GM21717 (cell line): ENCODE measurements at regions not wholly inside any gene's neighbourhood (a gene's known extent, or its start where the extent isn't known, plus 50 kb on each side); places are given as distances from the start of the nearest gene placed in this dataset.

Experiments
- ATAC-seq: cut with Tn5 transposase; IDR thresholded peaks from one replicate; pipeline ENCODE4 v1.9.1; 2021; ENCODE audit warnings: mild to moderate bottlenecking, moderate library complexity; ENCODE audit not compliant: unreplicated experiment

DNA sequence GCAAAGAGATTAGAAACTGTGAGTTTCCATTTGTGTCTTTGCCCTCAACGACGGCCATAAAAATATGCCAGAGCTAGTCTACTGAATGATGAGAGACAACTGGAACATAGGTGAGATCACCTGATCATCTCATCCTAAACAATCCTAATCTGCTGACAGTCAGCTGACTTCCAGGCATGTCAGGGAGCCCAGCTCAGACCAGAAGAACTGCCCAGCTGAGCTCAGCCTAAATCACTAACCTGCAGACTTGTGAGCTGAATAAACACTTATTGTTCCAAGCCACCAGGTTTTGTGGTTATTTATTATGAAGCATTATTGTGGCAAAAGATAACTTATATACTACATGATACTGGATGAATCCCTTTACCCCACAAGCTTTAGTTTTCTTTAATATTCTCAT, 118.9 kb upstream of the PLEKHG7 start:
- no peak for ATAC-seq

DNA sequence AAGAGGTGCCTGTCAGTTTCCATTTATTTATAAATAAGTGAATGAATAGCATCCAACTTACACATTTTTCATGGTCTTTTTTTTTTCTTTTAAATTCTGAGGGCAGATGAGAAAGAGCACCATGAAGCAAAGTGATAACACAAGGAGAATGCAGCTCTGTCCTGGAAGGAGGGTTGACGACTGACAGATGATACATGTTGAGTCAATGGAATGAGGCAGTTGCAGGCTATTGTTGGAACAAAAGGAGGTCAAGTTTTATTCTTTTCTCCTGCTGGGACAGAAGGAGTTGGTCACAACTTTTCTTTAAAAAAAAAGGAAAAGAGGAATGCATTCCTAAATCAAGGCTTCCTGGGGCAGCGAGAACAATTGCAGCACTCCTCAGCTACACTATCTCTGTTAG, 119.9 kb upstream of the PLEKHG7 start:
- no peak for ATAC-seq

DNA sequence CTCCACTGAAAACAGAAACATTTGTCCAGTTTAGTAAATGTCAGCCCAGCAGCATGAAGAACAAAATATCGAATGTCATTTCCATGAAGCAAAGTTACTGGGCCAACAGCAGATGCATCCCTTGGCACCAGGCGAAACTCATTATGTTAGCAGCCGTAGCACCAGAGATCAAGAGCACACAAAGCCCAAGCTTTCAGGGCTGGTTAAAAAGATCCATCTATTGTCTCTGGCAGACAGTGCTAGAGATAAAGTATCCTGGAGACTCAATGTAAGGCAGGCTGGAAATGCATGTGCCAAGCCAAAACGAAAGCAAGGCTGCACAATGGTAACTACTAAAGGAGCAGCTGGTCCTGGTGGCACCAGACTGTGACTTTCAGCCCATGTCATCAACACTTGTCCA, 120.3 kb upstream of the PLEKHG7 start:
- ATAC-seq: no peak

DNA sequence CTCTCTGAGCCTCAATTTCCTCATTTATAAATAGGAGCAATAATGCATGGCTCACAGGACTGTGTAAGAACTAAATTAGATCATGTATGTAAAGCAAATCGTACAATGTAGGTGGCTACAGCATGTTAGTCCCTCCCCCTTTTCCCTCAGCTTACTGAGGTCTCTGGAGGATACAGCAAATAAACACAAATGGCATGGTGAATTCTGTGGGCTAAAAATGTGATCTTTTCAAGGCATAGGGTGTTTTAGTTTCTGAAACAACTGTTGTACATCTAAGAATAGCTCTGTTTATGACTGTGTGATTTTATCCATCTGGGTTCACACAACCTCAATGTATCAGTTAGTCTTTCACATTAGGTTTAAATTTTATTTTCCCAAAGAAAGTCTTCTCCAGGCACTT, 121.2 kb upstream of the PLEKHG7 start:
- no peak for ATAC-seq

DNA sequence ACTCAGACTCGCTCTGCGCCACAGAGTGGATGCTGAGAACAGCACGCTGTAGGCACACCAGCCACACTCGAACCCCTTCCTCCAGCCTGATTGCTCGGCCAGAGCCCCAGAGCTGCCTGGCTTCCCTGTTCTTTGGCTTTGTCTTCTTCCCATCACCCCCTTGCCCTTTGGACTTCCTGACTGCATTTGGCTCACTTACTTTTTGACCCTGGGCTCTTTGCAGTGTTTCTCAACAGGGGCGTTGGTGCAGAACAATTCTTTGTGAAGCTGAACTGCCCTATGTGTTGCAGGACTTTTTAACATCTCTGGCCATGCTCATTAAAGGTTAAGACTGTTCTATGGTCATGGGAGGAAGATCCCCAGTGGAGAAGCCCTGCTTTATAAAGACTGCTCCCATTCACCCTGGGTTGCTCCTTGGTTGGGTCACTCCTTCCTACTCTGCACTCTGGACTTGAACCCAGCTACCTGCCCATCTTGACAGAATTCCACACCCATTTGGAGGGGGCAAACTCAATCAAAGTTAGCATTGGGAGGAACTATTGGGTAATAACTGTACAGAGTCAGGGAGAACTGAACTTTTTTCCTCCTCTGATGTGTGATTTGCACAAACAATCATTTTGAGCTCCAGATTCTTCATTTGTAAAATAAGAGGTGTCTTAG, 127.7 kb upstream of the PLEKHG7 start:
- no peak for ATAC-seq

DNA sequence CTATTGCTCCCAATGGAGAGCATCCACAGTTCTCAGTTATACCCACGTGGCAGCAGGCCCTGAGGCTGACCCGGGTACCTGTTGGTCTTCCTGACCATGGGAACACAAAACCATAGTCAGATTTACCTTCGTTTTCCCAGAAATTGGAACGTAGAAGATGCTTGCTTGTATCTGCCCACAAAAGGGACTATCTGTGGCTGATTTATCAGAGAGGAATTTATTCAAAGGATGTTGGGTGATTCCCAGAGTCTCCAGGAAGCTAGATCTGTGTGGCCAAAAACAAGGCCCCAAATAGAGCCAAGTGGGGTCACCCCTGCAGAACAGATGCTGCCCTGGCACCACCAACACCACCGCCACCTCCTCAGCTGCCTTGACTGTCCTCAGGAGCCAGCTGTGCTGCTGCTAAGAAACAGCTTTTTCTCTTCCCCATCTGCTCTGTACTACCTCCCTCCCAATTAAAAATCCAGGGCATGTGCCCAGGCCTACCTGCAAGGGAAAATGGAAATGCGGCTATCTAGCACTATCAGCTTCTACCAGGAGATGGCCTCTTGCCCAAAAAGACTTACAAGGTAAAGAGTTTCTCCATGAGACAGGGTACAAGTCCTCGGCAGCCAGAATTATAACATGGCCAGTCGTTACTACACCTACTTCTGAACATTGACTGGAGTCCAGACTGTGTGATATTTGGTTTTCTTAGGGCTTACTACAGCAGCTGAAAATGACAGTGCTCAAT, 128.6 kb upstream of the PLEKHG7 start:
- ATAC-seq: no peak

DNA sequence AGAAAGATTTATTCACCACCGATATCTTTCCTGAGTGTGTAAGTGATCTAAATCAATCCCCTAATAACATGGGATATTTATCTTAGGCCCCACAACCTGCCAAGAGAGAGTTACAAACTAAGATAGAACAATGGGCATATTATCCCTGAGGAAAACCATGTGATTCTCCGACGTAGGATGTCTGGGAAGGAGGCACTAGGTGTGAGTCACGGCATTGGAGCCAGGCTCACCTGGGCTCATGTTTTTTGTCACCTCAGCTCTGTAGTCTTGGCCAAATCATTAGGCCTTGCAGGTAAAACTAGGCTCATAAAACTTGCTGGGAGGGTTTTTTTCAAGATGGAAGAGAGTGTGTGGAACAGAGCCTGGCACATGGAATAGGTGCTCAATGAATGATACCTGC, 129.7 kb upstream of the PLEKHG7 start:
- ATAC-seq: no peak

DNA sequence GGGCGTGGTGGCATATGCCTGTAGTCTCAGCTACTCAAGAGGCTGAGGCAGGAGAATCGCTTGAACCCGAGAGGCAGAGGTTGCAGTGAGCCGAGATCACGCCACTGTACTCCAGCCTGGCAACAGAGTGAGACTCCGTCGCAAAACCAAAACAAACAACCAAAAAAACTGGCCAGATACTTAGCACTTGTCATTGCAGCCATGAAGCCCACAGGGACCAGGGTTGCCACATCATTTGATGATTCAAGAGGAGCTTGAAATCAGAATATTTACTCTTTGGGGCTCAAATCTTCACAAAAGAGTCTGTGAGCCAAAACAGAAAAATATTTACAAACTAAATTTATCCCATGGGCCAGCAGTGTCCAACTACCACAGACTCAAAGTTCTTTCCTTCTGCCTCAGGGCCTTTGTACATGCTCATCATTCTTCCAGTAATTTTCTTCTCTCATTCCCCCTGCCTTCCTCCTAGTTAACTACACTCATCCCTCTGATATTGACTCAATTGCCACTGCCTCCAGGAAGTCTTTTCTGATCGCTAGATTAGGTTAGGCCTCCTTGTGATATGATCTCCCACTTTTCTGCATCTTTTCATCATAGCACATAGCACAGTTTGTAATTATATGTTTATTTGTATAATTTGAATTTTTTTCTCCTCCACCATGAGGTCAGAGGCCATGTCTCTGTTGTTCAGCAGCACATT, 130.8 kb upstream of the PLEKHG7 start:
- ATAC-seq: no peak

DNA sequence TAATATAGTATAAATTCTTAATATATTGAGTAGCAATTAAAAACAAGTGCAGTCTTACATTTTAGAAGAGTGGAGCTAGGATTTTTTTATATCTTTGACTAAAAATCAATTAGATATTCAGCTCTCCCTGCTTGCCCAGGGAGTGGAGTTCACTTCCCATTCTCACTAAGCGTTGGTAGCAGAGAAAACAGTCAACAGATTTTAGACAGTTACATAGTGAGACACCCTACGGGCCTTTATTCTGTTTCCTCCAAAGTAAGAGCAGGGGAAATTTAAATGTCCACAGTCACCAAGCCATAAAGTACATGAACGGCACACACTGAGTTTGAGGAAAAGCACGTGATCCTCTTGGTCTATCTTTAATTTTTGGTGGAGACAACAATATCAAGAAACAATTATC, 131.6 kb upstream of the PLEKHG7 start:
- no peak for ATAC-seq

DNA sequence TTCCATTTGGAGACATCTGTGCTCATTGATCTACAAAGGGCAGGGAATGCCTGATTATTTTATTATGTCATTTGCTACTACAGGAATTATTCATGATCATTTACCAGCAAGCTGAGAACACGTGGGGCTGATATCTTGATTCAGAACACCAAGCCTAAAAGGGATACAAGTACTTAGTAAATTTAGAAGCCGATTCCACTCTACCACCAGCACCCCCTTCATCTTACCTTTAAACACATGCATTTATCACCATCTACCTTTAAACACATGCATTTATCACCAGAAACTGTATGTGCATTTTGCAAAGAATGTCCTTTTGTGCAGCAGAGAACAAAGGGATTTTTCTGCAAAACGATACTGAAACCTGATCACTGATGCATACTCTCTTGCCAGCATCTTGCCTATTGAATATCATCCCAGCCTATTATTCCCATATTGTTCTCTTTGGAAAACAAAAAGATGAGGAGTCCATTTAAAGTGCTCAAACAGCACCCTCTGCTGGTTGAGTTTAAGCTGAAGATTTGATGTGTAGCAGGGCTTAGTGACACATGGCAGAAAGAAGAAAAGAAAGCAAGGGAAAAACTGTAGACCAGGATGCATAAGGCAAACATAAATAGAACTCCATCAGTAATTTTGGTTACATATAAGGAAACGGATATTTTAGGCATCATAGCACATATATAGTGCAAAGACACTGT, 132.6 kb upstream of the PLEKHG7 start:
- peak; percentile 86 for ATAC-seq

DNA sequence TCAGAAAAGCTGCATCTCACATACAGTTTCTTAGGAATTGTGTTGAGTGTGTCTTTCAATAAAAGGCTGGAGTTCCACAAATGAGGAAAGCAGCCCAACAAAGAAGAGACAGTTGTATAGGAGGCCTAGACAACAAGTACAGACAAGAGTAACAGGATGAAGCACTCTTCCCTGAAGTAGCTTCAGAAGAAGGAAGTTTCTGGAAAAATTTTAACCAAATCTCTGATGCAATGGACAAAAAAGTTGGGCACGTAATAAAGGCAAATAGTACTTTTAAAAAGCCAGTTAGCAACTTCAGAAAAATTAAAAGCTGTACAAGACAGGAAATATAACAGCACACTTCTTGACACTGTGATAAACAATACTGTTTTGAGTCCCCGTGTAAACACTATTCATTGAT, 134.1 kb upstream of the PLEKHG7 start:
- no peak for ATAC-seq

DNA sequence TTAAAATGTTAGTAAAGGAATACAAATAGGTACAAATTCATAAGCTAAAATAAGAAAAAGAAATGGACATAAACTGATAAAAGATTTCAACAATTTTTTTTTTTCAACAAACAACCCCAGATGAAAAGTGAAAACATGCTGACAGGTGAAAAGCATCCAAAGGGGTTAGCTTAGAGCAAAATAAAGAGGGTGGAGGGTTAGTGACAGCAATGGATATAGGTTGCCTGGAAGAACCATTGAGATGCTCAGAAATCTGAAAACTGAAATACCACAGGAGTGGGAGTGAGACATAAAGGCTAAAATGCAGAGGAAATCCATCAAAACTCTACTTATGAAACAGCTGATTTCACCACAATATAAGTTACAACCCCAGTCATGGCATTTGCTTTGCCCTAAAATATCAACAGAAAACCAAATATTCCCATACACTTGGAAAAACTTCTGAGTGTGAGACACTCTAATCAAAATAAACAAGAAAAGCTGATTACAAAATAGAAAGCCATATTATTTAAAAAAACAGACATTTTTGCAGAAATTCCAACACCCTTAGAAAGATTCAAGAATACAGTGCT, 136.3 kb upstream of the PLEKHG7 start:
- ATAC-seq: no peak

DNA sequence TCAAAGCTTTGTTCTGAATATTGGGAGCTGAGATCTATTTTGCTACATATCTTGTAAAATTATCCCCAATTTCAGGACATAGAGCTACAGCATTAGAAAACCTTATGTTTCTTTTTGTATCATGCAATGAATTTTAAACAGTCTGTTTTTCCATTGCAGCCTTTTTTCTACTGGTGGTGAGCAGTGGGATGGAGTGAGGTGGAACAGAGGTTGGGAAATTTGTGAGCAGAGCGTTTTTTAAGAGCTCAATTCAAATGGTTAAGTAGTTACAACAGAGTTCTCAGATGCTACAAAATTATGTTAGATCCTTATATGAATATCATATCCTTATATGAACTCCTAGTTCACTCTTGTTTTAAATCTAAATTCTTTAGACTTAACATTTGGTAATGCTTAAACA, 139.0 kb upstream of the PLEKHG7 start:
- no peak for ATAC-seq

DNA sequence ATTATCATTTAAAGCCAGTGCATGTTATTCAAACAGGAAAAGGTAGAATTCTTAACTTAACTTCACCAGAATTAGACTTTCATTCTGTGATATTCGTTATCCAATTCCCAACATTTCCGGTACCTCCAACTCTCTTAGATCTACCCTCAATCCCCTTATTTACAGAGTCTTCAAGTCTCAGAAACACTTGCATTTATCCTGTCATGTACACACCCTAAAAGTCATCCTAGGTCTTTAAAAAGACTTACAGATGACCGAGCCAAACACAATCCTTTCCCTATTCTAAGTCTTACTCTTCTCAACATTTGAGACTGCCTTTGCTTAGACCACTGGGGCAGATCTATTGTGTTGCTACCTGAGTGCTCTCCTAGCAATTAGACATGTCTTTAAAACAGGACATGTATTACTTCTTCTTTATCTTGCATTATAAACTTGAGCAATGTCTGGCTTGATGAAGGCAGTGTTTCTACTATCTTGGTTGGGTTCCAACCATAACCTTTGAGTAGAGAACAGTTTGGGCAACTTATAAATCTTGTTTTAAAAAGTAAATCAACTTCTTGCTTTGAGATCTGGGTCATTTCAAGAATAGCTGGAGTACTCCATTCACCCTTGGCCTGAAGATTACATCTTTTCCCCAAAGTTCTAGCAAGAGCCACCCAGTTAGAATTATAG, 140.6 kb upstream of the PLEKHG7 start:
- no peak for ATAC-seq

DNA sequence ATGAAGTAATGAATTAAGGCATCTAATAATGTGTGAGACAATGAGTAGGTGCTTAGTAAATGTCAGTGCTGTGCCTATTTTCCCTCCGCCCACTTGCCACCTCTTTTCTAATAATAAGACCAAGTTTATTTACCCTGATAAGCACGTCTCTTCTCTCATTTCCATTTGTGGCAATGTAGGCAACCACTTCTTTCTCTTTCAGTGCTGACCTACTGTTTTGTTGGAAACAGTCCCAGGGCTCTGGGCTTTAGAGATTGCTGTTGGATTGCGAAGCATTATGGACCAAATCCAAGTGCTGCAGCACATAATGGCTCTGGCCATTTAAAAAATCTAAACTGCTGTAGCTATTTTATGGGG, 141.3 kb upstream of the PLEKHG7 start:
- no peak for ATAC-seq

DNA sequence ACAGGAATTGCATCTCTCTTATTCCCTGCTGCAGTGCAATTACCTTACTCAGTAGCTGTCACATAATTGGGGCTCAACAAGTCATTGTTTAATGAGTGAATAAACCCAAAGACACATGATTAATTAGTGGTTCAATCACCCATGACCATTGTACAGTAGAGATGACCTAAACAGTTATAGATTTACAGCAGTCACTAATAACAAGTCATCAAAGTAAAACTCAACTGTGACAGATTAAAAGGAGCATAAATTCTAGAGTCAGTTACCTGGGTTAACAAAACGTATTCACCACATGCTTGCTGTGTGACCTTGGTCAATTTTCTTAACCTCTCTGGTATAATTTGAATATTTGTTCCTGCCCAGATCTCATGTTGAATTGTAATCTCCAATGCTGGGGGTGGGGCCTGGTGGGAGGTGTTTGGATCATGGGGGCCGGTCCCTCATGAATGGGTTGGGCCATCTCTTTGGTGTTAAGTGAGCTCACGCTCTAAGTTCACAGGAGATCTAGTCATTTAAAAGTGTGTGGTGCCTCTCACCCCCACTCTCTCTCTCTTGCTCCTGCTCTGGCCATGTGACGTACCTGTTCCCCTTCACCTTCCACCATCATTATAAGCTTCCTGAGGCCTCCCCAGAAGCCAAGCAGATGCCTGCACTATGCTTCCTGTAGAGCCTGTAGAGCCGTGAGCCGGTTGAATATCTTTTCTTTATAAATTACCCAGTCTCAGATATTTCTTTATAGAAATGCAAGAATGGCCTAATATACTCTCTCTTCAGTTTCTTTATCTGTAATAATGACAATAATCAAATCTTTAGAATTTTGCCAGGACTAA, 141.9 kb upstream of the PLEKHG7 start:
- no peak for ATAC-seq

DNA sequence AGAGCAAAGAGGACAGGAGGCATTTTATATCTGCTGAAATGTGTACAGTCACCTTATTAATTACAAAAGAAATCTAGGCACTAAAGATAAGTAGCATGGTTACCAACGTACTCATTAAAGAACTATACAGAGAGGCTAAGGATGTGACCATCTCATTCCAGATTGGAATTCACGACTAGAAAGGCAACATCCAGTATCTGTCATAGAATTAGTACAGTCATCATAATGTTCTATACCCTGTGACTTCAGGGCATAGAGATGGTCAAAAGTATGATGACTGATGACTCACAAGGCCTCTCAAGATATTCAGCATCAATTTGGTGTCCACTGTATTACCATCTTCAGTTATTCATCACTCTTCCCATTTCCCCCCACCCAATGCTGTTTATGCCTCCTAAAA, 144.0 kb upstream of the PLEKHG7 start:
- ATAC-seq: peak; percentile 26

DNA sequence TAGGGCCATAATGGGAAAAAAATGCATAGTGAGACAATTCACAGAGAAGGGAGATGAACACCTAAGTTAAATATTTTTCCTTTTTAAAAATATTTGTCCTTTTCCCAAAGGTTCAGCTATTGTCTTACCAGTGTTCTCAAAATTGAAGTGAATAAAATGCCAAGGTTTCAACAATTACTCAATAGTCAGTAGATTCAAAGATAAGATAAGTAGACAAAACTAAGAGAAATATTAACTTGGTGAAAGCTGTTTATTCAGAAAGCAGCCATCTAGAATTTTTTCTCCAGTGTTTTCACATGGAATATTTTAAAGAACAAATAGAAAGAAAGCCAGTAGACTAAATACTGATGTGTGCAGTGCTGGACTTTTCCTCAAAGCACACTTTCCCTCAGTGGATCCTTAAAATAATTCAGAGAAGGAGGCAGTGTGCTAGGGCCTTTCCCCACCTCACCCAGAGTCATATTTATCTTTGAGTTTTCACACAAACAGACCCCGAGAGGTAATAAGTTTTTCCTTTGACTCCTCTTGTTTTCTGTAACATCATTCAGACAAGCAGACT, 144.5 kb upstream of the PLEKHG7 start:
- no peak for ATAC-seq

DNA sequence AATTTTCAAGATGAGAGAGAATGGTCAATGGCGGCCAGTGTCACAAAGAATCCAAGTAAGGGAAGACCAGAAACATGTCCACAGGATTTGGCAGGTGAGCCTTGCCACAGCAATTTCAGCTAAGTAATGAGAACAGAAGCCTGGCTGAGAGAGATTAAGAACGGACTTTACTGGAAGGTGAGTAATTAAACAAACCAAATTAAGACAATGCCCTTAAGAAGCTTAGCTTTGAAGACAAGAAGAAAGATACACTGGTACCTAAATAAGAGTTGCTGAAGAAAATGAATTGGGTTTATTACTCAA, 145.4 kb upstream of the PLEKHG7 start:
- no peak for ATAC-seq
